ENCODE measurements at regions not wholly inside any gene's neighbourhood (a gene's known extent, or its start where the extent isn't known, plus 50 kb on each side); places are given as distances from the start of the nearest gene placed in this dataset.

DNA sequence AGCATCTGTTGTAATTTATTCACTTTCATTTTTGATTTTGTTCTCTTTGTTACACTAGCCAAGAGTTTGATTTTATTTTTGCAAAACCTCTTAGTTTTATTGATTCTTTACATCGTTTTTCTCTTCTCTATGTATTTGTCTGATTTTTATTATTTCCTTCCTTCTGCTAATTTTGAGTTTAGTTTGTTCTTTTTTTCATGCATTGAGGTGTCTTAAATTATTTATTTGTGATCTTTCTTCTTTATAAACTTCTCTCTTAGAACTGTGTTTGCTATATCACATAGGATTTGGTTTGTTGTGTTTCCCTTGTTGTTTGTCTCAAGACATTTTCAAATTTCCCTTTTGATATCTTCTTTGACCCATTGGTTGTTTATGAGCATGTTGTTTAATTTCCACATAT is 51.7 kb upstream of the NFKBIA start:
- 0 to 86% (median 38%) methylated on average over 1 of the region's 1 CpG; no CpG with 5 or more reads in 1 of the 10 experiments for WGBS, 10 experiments
- Histone ChIP-seq H3K4me1 (replicated peaks in 1 of 2) (peaks cover 2 to 13% of the 10 kb centered on the region in 2 donors), H3K27ac (no peak overlapping the region), H3K4me3 (no peak overlapping the region)
- in situ Hi-C loops (cut with MboI; ENCODE audit: low pct_unique_long_range_greater_than_20kb in 2 of 9, low sequenced_read_pairs in 9 of 9, unreplicated experiment in 9 of 9), result no loop called here
- ATAC-seq (replicated peaks in 6 of 8), result no peak

DNA sequence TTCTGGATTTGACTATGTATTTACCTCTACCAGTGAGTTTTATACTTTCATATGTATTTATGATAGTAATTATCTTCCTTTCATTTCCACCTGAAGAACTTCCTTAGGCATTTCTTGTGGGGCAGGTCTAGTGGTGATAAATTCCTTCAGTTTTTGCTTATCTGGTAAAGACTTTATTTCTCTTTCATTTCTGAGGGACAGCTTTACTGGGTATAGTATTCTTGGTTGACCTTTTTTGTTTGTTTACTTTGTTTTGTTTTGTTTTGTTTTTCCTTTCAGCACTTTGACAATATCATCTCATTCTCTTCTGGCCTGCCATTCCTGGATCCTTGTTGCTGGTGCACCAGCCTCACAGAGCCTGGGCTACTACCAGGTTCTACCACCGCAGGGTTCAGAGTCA is 53.9 kb upstream of the NFKBIA start:
- in situ Hi-C loops (cut with MboI; ENCODE audit: low pct_unique_long_range_greater_than_20kb in 2 of 9, low sequenced_read_pairs in 9 of 9, unreplicated experiment in 9 of 9), result no loop called here
- no peak for ATAC-seq (replicated peaks in 6 of 8)
- WGBS, 10 experiments, result 57 to 100% (median 100%) methylated on average over 1 of the region's 1 CpG; no CpG with 5 or more reads in 2 of the 10 experiments

DNA sequence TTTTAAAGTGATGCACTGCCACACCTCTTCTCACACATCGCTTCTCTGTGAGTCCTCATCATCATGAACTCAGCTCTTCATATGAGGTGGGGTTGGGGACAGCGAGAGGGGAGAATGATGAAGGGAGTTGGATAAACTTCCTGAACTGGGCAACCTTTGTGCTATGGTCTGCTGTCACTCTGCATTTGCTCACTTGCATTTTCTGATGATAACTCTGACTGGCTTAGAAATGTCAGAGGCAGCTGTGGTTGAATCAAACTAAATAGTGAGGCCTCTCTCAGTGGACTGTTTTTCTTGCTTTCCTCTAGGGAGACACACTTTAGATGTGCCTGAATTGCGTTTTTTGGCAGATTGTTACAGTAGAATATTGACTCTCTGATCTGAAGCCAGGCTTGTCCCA is 55.2 kb upstream of the NFKBIA start:
- in situ Hi-C loops (cut with MboI; ENCODE audit: low pct_unique_long_range_greater_than_20kb in 2 of 9, low sequenced_read_pairs in 9 of 9, unreplicated experiment in 9 of 9), result no loop called here
- 0 to 86% (median 29%) methylated on average over 1 to 3 of the region's 3 CpGs; no CpG with 5 or more reads in 3 of the 10 experiments for WGBS, 10 experiments
- H3K4me1 ChIP-seq (replicated peaks in 1 of 2), result peaks cover 2 to 13% of the 10 kb centered on the region in 2 donors
- no peak overlapping the region for H3K27ac ChIP-seq
- no peak overlapping the region for H3K4me3 ChIP-seq
- no peak for ATAC-seq (replicated peaks in 6 of 8)

More for the DNA sequence above, 53.9 kb upstream of the NFKBIA start:
- Histone ChIP-seq H3K4me1 (replicated peaks in 1 of 2) (peaks cover 2 to 13% of the 10 kb centered on the region in 2 donors), H3K27ac (no peak overlapping the region), H3K4me3 (no peak overlapping the region)

DNA sequence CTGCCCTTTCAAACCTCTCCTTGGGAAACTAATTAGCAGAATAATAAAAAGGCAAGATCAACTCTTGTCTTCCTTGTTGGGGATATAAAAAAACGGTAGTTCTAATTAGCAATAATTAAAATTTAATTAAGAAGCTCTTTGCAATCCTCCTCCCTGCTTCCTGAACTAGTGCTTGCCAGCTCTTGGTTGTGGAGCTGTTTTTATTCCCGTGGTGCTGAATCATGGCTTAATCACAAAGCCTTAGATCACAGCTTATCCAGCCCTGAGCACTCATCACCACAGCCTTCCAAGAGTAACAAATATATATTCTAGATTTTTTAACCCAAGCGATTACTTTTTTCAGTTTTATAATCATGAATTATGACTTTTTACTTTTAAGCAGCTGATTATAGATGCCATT is 63.2 kb upstream of the INSM2 start:
- ATAC-seq (replicated peaks in 6 of 8), result peak in 6 of 8 experiments; percentile 46 to 92 (median 76)
- peaks cover 0 to 13% of the 10 kb centered on the region in 2 donors for H3K4me1 ChIP-seq (replicated peaks in 1 of 2)
- WGBS, 10 experiments, result 0 to 25% (median 6%) methylated on average over 1 to 3 of the region's 3 CpGs; no CpG with 5 or more reads in 1 of the 10 experiments

DNA sequence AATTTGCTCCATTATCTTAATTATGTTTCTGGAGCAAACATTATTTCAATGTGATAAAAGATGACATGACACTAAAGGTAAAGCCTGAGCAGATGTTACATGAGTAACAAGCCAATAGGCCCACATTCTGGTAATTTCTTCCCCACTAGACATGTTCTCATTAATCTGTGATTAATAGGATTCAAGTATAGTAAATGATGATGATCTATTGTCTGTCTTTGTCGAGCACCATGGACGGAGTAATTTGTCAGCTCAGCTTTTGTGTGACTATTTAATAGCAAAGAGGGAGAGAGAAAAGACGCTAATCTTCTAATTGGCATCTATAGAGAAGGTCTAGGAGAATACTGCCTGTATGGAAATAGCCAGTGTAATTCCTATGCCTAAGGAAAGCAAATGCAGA is 62.2 kb upstream of the INSM2 start:
- in situ Hi-C loops (cut with MboI; ENCODE audit: low pct_unique_long_range_greater_than_20kb in 2 of 9, low sequenced_read_pairs in 9 of 9, unreplicated experiment in 9 of 9), result no loop called here
- H3K27ac ChIP-seq, result no peak overlapping the region
- peak in 5 of 8 experiments; percentile 80 to 94 (median 93) for ATAC-seq (replicated peaks in 6 of 8)
- WGBS, 10 experiments, result 0 to 71% (median 30%) methylated on average over 2 to 3 of the region's 3 CpGs; no CpG with 5 or more reads in 2 of the 10 experiments
- H3K4me1 ChIP-seq (replicated peaks in 1 of 2), result peaks cover 0 to 13% of the 10 kb centered on the region in 2 donors
- no peak overlapping the region for H3K4me3 ChIP-seq

More for the DNA sequence above, 63.2 kb upstream of the INSM2 start:
- no peak overlapping the region for H3K27ac ChIP-seq
- in situ Hi-C loops (cut with MboI; ENCODE audit: low pct_unique_long_range_greater_than_20kb in 2 of 9, low sequenced_read_pairs in 9 of 9, unreplicated experiment in 9 of 9), result no loop called here
- no peak overlapping the region for H3K4me3 ChIP-seq

DNA sequence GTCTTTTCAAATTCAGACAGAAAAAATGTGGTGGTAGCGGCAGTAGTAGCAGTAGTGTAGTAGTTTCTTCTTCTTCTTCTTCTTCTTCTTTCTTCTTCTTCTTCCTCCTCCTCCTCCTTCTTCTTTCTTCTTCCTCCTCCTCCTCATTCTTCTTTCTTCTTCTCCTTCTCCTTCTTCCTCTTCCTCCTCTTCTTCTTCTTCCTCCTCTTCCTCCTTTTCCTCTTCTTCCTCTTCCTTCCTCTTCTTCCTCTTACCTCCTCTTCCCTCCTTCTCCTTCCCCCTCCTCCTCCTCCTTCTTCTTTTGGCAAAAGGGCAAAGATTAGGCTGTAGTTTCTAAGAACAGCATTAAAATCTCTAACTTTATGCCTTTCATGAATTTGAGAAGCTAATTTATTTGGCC is 59.6 kb upstream of the INSM2 start:
- ATAC-seq (replicated peaks in 6 of 8), result no peak
- Histone ChIP-seq H3K27ac (no peak overlapping the region), H3K4me3 (no peak overlapping the region), H3K4me1 (replicated peaks in 1 of 2) (peaks cover 0 to 13% of the 10 kb centered on the region in 2 donors)
- in situ Hi-C loops (cut with MboI; ENCODE audit: low pct_unique_long_range_greater_than_20kb in 2 of 9, low sequenced_read_pairs in 9 of 9, unreplicated experiment in 9 of 9), result no loop called here
- WGBS, 10 experiments, result 31 to 100% (median 100%) methylated on average over 1 of the region's 1 CpG; no CpG with 5 or more reads in 4 of the 10 experiments

DNA sequence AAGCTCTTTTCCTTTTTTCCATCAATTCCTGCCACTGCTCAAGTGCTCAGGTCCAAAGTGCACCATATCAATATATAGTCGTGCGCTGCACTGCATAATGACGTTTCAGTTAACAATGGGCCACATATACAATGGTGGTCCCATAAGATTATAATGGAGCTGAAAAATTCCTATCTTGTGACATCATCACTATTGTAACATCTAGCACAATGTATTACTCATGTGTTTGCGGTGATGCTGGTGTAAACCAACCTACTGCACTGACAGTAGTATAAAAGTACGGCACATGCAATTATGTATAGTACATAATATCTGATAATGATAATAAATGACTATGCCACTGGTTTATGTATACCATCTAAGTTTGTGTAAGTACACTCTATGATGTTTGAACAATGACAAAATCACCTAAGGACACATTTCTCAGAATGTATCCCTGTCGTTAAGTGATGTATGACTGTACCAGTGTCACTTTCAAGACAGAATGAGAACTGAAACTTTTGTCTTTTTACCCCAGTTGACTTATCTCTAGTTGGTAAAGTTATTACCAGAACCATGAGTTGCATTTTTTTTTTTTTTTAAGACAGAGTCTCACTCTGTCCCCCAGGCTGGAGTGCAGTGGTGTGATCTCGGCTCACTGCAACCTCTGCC is 53.7 kb upstream of the INSM2 start:
- in situ Hi-C loops (cut with MboI; ENCODE audit: low pct_unique_long_range_greater_than_20kb in 2 of 9, low sequenced_read_pairs in 9 of 9, unreplicated experiment in 9 of 9), result no loop called here
- WGBS, 10 experiments, result 57 to 100% (median 84%) methylated on average over 1 to 7 of the region's 7 CpGs
- Histone ChIP-seq H3K4me1 (replicated peaks in 1 of 2) (peaks cover 7 to 10% of the 10 kb centered on the region in 2 donors), H3K27ac (no peak overlapping the region), H3K4me3 (no peak overlapping the region)
- ATAC-seq (replicated peaks in 6 of 8), result peak in 2 of 8 experiments; percentile 58 to 64

DNA sequence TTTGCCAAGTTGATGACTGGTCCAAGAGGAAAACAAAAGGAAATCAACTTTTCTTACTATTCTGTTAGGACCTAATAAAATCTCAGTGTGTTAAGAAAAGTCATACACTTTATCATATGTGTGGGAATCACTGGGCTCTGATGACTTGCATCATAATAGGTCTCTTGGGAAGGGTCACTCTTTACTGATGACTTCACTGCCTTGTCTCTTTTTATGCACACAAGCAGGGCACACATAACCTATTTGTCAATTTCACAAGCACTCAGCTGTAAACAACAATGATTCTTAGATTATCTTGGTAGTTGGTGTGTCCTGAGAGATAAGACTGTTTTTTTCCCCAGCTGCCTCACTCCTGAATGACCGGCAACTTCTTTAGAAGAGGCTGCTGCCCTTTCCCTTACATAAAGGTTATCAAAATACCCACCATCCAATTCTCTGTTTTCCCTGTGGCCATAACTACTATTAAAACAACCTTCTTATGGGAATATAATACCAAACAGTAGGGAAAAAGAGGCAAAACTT is 50.9 kb upstream of the INSM2 start:
- Histone ChIP-seq H3K27ac (no peak overlapping the region), H3K4me1 (replicated peaks in 1 of 2) (peaks cover 7 to 10% of the 10 kb centered on the region in 2 donors), H3K4me3 (no peak overlapping the region)
- in situ Hi-C loops (cut with MboI; ENCODE audit: low pct_unique_long_range_greater_than_20kb in 2 of 9, low sequenced_read_pairs in 9 of 9, unreplicated experiment in 9 of 9), result no loop called here
- ATAC-seq (replicated peaks in 6 of 8), result peak in 5 of 8 experiments; percentile 91 to 99 (median 94)
- 0 to 100% (median 60%) methylated on average over 1 of the region's 1 CpG; no CpG with 5 or more reads in 3 of the 10 experiments for WGBS, 10 experiments
